ENCODE measurements at regions not wholly inside any gene's neighbourhood (a gene's known extent, or its start where the extent isn't known, plus 50 kb on each side); places are given as distances from the start of the nearest gene placed in this dataset.
"Not testable (repeated sequence)": the region's sequence is repeated elsewhere in the genome, so short reads cannot be mapped to it uniquely, and the experiment has no call there.

DNA sequence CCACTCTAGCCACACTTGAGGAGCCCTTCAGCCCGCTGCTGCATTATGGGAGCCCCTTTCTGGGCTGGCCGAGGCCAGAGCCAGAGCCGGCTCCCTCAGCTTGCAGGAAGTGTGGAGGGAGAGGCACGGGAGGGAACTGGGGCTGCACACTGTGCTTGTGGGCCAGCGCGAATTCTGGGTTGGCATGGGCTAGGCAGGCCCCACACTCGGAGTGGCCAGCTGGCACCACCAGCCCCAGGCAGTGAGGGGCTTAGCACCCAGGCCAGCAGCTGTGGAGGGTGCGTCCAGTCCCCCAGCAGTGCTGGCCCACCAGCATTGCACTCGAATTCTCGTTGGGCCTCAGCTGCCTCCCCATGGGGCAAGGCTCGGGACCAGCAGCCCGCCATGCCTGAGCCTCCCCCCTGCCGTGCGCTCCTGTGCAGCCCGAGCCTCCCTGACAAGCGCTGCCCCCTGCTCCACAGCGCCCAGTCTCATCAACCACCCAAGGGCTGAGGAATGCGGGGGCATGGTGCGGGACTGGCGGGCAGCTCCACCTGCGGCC lies 785.9 kb upstream of the TPTE start:
- no peaks in the 10 kb centered on the region for H3K9me3 ChIP-seq (ENCODE audit: control insufficient read depth, low read length)
- H3K4me1 ChIP-seq (ENCODE audit: control insufficient read depth, insufficient read depth, low read length): no peaks in the 10 kb centered on the region
- H3K27me3 ChIP-seq (ENCODE audit: control insufficient read depth, insufficient read depth): no peaks in the 10 kb centered on the region
- intact Hi-C loops (cut with DNase I): no loop called here
- H3K27ac ChIP-seq (ENCODE audit: low read length): no peak overlapping the region
- ATAC-seq (peak; percentile 16 to 36), DNase-seq (peak in 1 of 3 donors; percentile 67)
- WGBS: 67% methylated on average over 21 of the region's 21 CpGs
- H3K4me3 ChIP-seq (ENCODE audit: low read length): no peak overlapping the region

DNA sequence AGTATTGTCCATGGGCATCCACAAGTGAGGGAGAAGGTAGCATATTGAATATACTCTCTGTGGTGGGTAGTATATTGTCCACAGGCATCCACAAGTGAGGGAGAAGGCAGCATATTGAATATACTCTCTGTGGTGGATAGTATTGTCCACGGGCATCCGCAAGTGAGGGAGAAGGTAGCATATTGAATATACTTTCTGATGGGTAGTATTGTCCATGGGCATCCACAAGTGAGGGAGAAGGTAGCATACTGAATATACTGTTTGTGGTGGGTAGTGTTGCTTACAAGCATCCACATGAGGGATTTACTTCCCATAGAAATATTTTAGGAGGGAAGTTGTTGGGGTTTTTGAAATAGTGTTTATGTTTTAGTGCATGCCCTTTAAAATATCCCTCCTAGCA lies 784.1 kb upstream of the TPTE start:
- not testable (repeated sequence) for ATAC-seq

DNA sequence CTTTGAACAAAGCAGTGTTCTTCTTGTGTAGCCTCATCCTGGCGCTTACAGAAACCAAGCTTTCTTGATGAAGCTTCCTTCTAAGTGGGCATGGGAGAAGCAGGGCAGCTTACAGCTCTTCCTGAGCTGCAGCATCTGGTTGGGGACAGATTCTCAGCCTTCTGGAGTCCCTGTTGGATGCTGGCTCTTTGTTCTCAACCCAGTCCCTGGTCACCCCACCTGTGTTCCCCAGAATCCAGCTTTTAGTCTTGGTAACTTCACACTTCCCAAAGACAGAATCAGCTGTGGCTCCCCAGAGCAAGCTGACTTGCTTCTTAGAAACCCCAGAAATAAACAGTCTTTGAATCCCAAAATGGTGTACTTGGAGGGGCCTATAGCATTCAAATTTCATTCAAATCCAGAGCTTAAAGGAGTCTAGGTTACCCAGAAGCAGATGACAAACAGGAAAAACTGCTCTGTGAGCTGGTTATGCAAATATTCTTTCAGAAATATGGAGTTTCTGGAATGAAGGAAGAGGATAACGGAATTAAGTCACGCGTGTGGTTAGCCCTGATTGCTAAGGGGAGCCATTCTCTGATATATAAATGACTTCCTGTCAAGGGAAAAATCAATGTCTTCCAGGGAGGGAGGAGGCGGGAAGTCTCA lies 783.4 kb upstream of the TPTE start:
- H3K27ac ChIP-seq (ENCODE audit: low read length); DNase-seq; ATAC-seq; H3K9me3 ChIP-seq (ENCODE audit: control insufficient read depth, low read length); H3K4me1 ChIP-seq (ENCODE audit: control insufficient read depth, insufficient read depth, low read length); intact Hi-C loops (cut with DNase I); H3K4me3 ChIP-seq (ENCODE audit: low read length); H3K27me3 ChIP-seq (ENCODE audit: control insufficient read depth, insufficient read depth): not testable (repeated sequence)
- 54% methylated on average over 5 of the region's 5 CpGs for WGBS

More for the DNA sequence above, 784.1 kb upstream of the TPTE start:
- intact Hi-C loops (cut with DNase I); H3K9me3 ChIP-seq (ENCODE audit: control insufficient read depth, low read length); H3K27me3 ChIP-seq (ENCODE audit: control insufficient read depth, insufficient read depth); DNase-seq; H3K4me3 ChIP-seq (ENCODE audit: low read length); H3K4me1 ChIP-seq (ENCODE audit: control insufficient read depth, insufficient read depth, low read length); H3K27ac ChIP-seq (ENCODE audit: low read length): not testable (repeated sequence)
- 70% methylated on average over 2 of the region's 2 CpGs for WGBS

DNA sequence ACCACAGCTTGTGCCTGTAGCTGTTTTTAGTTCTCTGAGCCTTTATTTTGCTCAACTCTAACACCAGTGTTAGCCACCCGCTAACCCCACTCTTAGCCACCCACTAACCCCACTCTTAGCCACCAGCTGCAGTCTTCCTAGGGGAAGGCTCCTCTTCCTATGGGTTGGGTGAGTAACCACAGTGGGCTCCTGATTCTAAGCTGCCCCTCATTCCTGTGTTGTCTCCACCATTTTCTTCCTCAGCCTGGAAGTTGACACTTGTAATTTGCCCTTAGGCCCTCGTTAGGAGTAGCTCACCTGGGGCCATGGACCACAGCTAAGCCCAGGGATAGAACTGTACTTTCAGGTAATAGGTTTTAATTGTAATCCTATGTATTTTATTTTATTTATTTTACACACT lies 782.9 kb upstream of the TPTE start:
- whole genome bisulfite sequencing: 37% methylated on average over 2 of the region's 2 CpGs
- no peak overlapping the region for H3K4me3 ChIP-seq (ENCODE audit: low read length)
- H3K27ac ChIP-seq (ENCODE audit: low read length): no peak overlapping the region
- peak; percentile 23 to 41 for ATAC-seq
- H3K27me3 ChIP-seq (ENCODE audit: control insufficient read depth, insufficient read depth): no peaks in the 10 kb centered on the region
- H3K9me3 ChIP-seq (ENCODE audit: control insufficient read depth, low read length): no peaks in the 10 kb centered on the region
- DNase-seq: no peak
- no peaks in the 10 kb centered on the region for H3K4me1 ChIP-seq (ENCODE audit: control insufficient read depth, insufficient read depth, low read length)
- intact Hi-C loops (cut with DNase I): no loop called here

DNA sequence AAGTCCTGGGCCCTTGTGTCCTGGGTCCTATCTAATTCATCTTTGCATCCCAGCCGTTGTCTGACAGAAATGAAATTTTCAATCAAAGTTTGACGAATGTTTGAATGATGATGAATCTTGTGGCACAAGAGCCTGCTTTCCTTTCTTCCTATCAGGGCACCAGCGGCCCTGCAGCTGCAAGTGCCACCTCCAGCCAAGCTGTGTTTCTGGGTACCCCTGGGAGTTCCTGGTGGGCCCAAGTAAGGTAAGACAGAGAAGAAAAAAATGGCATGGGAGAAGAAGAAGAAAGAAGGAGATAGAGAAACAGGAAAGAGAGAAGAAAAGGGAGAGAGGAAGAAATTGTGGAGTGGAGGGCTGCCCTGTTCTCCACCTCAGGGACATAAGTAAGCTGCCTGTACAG lies 782.1 kb upstream of the TPTE start:
- 46% methylated on average over 3 of the region's 3 CpGs for WGBS
- no peaks in the 10 kb centered on the region for H3K27me3 ChIP-seq (ENCODE audit: control insufficient read depth, insufficient read depth)
- H3K4me3 ChIP-seq (ENCODE audit: low read length): no peak overlapping the region
- H3K9me3 ChIP-seq (ENCODE audit: control insufficient read depth, low read length): no peaks in the 10 kb centered on the region
- DNase-seq: no peak
- intact Hi-C loops (cut with DNase I): no loop called here
- no peaks in the 10 kb centered on the region for H3K4me1 ChIP-seq (ENCODE audit: control insufficient read depth, insufficient read depth, low read length)
- no peak for ATAC-seq
- no peak overlapping the region for H3K27ac ChIP-seq (ENCODE audit: low read length)

DNA sequence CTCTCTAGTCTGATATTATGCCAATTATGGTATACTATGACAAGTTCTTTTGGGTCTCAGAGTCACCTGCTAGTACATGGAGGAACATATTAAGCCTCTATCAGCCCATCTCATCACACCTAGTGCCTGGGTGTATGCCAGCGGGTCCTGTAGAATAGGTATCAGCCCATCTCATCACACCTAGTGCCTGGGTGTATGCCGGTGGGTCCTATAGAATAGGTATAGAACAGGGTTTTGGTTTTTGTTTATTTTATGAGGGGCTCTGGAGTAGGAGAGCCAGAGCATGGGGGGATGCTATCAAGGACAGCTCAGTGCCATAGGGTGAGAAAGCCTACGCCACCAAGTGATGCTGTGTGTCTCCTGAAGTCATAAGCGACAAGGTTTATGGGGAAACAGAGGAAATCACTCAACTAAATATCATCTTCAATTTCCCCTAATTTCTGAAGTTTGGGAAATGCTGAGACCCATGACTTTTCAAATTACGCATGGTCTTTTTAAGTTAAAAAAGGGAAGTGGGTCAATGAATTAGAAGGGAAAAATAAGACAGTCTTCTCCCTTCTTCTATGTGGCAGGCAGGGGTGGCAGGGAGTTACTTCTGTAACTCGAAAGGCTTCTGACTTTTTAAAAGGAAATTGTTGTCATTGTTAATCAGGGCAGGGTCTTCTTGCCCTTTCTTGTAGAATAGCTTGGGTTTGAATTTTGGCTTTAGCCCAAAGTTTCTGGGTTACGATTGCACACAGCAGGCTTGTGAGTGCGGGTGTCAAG lies 781.0 kb upstream of the TPTE start:
- 62% methylated on average over 8 of the region's 8 CpGs for WGBS
- H3K9me3 ChIP-seq (ENCODE audit: control insufficient read depth, low read length); H3K27me3 ChIP-seq (ENCODE audit: control insufficient read depth, insufficient read depth); H3K4me1 ChIP-seq (ENCODE audit: control insufficient read depth, insufficient read depth, low read length); H3K4me3 ChIP-seq (ENCODE audit: low read length); DNase-seq; intact Hi-C loops (cut with DNase I); H3K27ac ChIP-seq (ENCODE audit: low read length): not testable (repeated sequence)
- ATAC-seq: peak in 1 of 2 donors; percentile 6

DNA sequence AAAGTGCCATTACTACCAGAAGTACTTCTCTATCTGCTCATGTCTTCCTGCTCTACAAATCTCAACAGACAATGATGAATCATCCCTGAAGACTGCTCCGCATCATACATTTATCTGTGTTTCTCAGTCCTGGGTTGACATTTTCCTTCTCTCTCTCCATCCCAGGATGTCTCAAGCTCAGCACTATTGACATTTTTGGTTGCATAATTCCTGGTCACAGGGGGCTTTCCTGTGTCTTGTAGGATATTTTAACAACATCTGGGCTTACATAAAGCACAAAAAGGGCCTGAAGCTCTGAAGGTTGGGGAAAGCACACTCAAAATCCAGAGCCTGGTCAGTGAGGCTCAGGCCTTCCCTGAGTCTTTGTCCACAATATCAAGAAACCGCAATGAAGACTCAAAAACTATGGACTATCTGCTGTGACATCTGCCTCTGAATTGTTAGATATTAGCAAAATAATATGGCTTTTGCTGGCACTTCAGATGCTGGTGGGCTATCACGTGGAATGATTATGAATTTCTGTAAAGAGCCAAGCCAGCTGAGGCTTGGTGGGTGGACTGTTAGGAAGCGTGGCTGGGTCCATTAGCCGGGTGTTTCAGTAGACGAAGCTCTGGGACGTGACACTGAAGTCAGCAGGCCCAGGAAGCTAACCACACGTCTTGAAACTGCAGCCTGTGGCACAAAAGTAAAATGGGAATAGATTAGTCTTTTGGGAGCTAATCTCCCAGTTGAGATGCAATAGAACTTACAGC lies 780.2 kb upstream of the TPTE start:
- DNase-seq; H3K4me3 ChIP-seq (ENCODE audit: low read length); intact Hi-C loops (cut with DNase I); ATAC-seq; H3K9me3 ChIP-seq (ENCODE audit: control insufficient read depth, low read length); H3K4me1 ChIP-seq (ENCODE audit: control insufficient read depth, insufficient read depth, low read length); H3K27me3 ChIP-seq (ENCODE audit: control insufficient read depth, insufficient read depth); H3K27ac ChIP-seq (ENCODE audit: low read length): not testable (repeated sequence)
- 61% methylated on average over 8 of the region's 8 CpGs for WGBS

DNA sequence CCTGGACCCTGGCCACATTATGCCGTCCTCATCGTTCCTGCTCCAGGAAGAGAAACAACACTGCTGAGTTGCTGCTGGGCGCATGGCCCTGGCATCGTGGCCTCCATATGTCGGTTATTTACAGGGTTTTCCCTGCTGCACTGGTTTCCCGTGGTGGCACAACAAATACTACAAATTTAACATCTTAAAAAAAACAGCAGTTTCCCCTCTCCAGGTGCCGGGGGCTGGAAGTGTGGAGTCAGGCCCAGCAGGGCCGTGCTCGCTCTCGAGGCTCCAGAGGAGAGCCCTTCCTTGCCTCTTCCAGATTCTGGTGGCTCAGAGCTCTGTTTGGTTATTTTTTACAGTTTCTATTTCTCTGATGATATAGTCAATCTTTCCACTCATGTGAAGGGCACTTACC lies 777.8 kb upstream of the TPTE start:
- H3K4me1 ChIP-seq (ENCODE audit: control insufficient read depth, insufficient read depth, low read length); H3K27ac ChIP-seq (ENCODE audit: low read length); H3K27me3 ChIP-seq (ENCODE audit: control insufficient read depth, insufficient read depth); H3K9me3 ChIP-seq (ENCODE audit: control insufficient read depth, low read length); intact Hi-C loops (cut with DNase I); DNase-seq; ATAC-seq; H3K4me3 ChIP-seq (ENCODE audit: low read length): not testable (repeated sequence)
- 74% methylated on average over 10 of the region's 10 CpGs for WGBS

DNA sequence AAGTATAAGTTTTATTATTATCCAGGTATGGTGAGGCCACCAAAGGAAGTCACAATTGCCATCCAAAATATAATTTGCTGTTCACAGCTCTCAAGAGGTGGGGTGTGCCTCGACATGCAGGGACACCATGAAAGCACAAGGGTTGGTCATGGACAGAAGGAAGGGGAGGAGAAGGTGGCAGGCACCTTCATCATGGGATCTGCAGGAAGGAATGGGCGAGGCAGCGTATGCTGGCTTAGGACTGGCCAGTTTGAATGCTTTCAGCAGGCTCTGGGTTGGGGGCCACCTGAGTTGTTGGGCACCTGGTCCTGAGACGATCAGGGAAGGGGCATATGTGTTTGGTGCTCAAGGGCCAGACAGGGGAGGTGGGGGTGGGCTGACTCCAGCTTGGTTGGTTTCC lies 777.2 kb upstream of the TPTE start:
- H3K9me3 ChIP-seq (ENCODE audit: control insufficient read depth, low read length); H3K27ac ChIP-seq (ENCODE audit: low read length); intact Hi-C loops (cut with DNase I); H3K4me3 ChIP-seq (ENCODE audit: low read length); H3K4me1 ChIP-seq (ENCODE audit: control insufficient read depth, insufficient read depth, low read length); H3K27me3 ChIP-seq (ENCODE audit: control insufficient read depth, insufficient read depth); DNase-seq: not testable (repeated sequence)
- ATAC-seq: peak; percentile 8 to 10
- 33% methylated on average over 4 of the region's 4 CpGs for WGBS

DNA sequence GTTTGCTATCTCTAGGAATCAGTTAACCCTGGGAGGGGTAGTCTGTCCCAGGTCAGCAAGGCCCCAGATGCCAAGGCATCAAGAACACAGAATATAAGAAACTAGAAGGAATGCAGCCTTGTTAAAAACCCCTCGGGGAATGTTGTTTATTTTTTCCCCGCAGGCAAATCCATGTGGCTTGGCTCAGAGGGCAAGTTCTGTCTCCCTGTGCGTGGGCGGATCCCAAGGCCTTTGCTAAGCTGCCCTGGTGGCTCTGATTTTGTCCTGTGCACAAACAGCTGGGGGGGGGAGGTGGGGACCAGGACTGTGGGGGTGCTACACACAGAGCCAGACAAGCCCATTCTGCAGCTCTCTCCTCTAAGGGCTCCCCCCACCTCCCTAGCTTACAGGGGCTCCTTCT lies 776.8 kb upstream of the TPTE start:
- 62% methylated on average over 4 of the region's 4 CpGs for WGBS
- DNase-seq; H3K4me3 ChIP-seq (ENCODE audit: low read length); intact Hi-C loops (cut with DNase I); H3K4me1 ChIP-seq (ENCODE audit: control insufficient read depth, insufficient read depth, low read length); H3K27ac ChIP-seq (ENCODE audit: low read length); H3K9me3 ChIP-seq (ENCODE audit: control insufficient read depth, low read length); H3K27me3 ChIP-seq (ENCODE audit: control insufficient read depth, insufficient read depth): not testable (repeated sequence)
- peak; percentile 4 to 28 for ATAC-seq

Data from right cardiac atrium (tissue), 5 donors.